ENCODE measurements at regions not wholly inside any gene's neighbourhood (a gene's known extent, or its start where the extent isn't known, plus 50 kb on each side); places are given as distances from the start of the nearest gene placed in this dataset.

- TF ChIP-seq, protein P1, sequence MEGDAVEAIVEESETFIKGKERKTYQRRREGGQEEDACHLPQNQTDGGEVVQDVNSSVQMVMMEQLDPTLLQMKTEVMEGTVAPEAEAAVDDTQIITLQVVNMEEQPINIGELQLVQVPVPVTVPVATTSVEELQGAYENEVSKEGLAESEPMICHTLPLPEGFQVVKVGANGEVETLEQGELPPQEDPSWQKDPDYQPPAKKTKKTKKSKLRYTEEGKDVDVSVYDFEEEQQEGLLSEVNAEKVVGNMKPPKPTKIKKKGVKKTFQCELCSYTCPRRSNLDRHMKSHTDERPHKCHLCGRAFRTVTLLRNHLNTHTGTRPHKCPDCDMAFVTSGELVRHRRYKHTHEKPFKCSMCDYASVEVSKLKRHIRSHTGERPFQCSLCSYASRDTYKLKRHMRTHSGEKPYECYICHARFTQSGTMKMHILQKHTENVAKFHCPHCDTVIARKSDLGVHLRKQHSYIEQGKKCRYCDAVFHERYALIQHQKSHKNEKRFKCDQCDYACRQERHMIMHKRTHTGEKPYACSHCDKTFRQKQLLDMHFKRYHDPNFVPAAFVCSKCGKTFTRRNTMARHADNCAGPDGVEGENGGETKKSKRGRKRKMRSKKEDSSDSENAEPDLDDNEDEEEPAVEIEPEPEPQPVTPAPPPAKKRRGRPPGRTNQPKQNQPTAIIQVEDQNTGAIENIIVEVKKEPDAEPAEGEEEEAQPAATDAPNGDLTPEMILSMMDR (IDR thresholded peaks at IDR 0.05; ENCODE audit: unreplicated experiment) = no peak
- no peaks in the 10 kb centered on the region for H3K36me3 Mint-ChIP-seq (ENCODE audit: low read depth, unreplicated experiment)
- H3K27me3 Mint-ChIP-seq (ENCODE audit: unreplicated experiment) = no peaks in the 10 kb centered on the region
- H3K27ac Mint-ChIP-seq (ENCODE audit: unreplicated experiment) = no peak overlapping the region
- no peaks in the 10 kb centered on the region for H3K4me1 Mint-ChIP-seq (ENCODE audit: unreplicated experiment)
- no peak overlapping the region for H3K4me3 Mint-ChIP-seq (ENCODE audit: unreplicated experiment)
- no peaks in the 10 kb centered on the region for H3K9me3 Mint-ChIP-seq (ENCODE audit: unreplicated experiment)
- no peak for DNase-seq (ENCODE audit: low spot score)
Measured at GRCh38 chr4:103773691-103774231, 54.0 kb upstream of the TACR3 start.

Data from endothelial cell (in vitro differentiated cells).